ENCODE measurements at regions not wholly inside any gene's neighbourhood (a gene's known extent, or its start where the extent isn't known, plus 50 kb on each side); places are given as distances from the start of the nearest gene placed in this dataset.

GRCh38 chr5:12703254-12703653 is 799.0 kb upstream of the CTNND2 start:
- no peak for DNase-seq (ENCODE audit: low spot score in 2 of 2)

GRCh38 chr5:12695651-12696050 is 791.4 kb upstream of the CTNND2 start:
- no peak for DNase-seq (ENCODE audit: low spot score in 2 of 2)
- no peaks in the 10 kb centered on the region for H3K9me3 ChIP-seq
- no peaks in the 10 kb centered on the region for H3K27me3 ChIP-seq
- WGBS: 91% methylated on average over 1 of the region's 1 CpG
- H3K4me3 ChIP-seq: no peak overlapping the region
- no peak overlapping the region for H3K27ac ChIP-seq
- TF ChIP-seq CTCF (IDR thresholded peaks at IDR 0.05): no peak
- no peak for TF ChIP-seq POLR2A (IDR thresholded peaks at IDR 0.05)
- TF ChIP-seq POLR2AphosphoS5 (IDR thresholded peaks at IDR 0.05): no peak
- TF ChIP-seq EP300 (IDR thresholded peaks at IDR 0.05): no peak
- no peaks in the 10 kb centered on the region for H3K4me1 ChIP-seq
- no peaks in the 10 kb centered on the region for H3K36me3 ChIP-seq

More at GRCh38 chr5:12703254-12703653, 799.0 kb upstream of the CTNND2 start:
- no peak overlapping the region for H3K27ac ChIP-seq
- 81% methylated on average over 1 of the region's 1 CpG for WGBS
- H3K4me3 ChIP-seq: no peak overlapping the region
- no peaks in the 10 kb centered on the region for H3K36me3 ChIP-seq
- no peaks in the 10 kb centered on the region for H3K9me3 ChIP-seq
- H3K27me3 ChIP-seq: no peaks in the 10 kb centered on the region
- TF ChIP-seq POLR2AphosphoS5 (IDR thresholded peaks at IDR 0.05) (no peak), CTCF (IDR thresholded peaks at IDR 0.05) (no peak), EP300 (IDR thresholded peaks at IDR 0.05) (no peak), POLR2A (IDR thresholded peaks at IDR 0.05) (no peak)
- no peaks in the 10 kb centered on the region for H3K4me1 ChIP-seq

- Histone ChIP-seq H3K9me3 (peaks cover 2% of the 10 kb centered on the region), H3K4me3 (no peak overlapping the region), H3K36me3 (no peaks in the 10 kb centered on the region), H3K27ac (no peak overlapping the region), H3K4me1 (no peaks in the 10 kb centered on the region), H3K27me3 (no peaks in the 10 kb centered on the region)
- TF ChIP-seq CTCF (IDR thresholded peaks at IDR 0.05): no peak
- no peak for TF ChIP-seq EP300 (IDR thresholded peaks at IDR 0.05)
- TF ChIP-seq POLR2AphosphoS5 (IDR thresholded peaks at IDR 0.05): no peak
- TF ChIP-seq POLR2A (IDR thresholded peaks at IDR 0.05): no peak
- DNase-seq (ENCODE audit: low spot score in 2 of 2): no peak
- WGBS: 49% methylated on average over 9 of the region's 9 CpGs
Observed at GRCh38 chr5:12691330-12691729, 787.1 kb upstream of the CTNND2 start.

- 66% methylated on average over 2 of the region's 2 CpGs for WGBS
- no peak for TF ChIP-seq CTCF (IDR thresholded peaks at IDR 0.05)
- no peak for TF ChIP-seq EP300 (IDR thresholded peaks at IDR 0.05)
- TF ChIP-seq POLR2A (IDR thresholded peaks at IDR 0.05): no peak
- no peak for TF ChIP-seq POLR2AphosphoS5 (IDR thresholded peaks at IDR 0.05)
- no peaks in the 10 kb centered on the region for H3K27me3 ChIP-seq
Observed at GRCh38 chr5:12690361-12690760, 786.1 kb upstream of the CTNND2 start.

GRCh38 chr5:12683249-12683648 is 779.0 kb upstream of the CTNND2 start:
- 61% methylated on average over 3 of the region's 3 CpGs for WGBS
- no peaks in the 10 kb centered on the region for H3K4me1 ChIP-seq
- H3K27ac ChIP-seq: no peak overlapping the region
- no peak overlapping the region for H3K4me3 ChIP-seq
- no peaks in the 10 kb centered on the region for H3K9me3 ChIP-seq
- no peaks in the 10 kb centered on the region for H3K27me3 ChIP-seq
- H3K36me3 ChIP-seq: no peaks in the 10 kb centered on the region
- no peak for TF ChIP-seq EP300 (IDR thresholded peaks at IDR 0.05)
- TF ChIP-seq POLR2A (IDR thresholded peaks at IDR 0.05): no peak
- TF ChIP-seq CTCF (IDR thresholded peaks at IDR 0.05): no peak
- TF ChIP-seq POLR2AphosphoS5 (IDR thresholded peaks at IDR 0.05): no peak
- DNase-seq (ENCODE audit: low spot score in 2 of 2): no peak

More at GRCh38 chr5:12690361-12690760, 786.1 kb upstream of the CTNND2 start:
- Histone ChIP-seq H3K36me3 (no peaks in the 10 kb centered on the region), H3K4me1 (no peaks in the 10 kb centered on the region), H3K27ac (no peak overlapping the region), H3K9me3 (peaks cover 2% of the 10 kb centered on the region), H3K4me3 (no peak overlapping the region)
- no peak for DNase-seq (ENCODE audit: low spot score in 2 of 2)
